ENCODE measurements at regions not wholly inside any gene's neighbourhood (a gene's known extent, or its start where the extent isn't known, plus 50 kb on each side); places are given as distances from the start of the nearest gene placed in this dataset.

DNA sequence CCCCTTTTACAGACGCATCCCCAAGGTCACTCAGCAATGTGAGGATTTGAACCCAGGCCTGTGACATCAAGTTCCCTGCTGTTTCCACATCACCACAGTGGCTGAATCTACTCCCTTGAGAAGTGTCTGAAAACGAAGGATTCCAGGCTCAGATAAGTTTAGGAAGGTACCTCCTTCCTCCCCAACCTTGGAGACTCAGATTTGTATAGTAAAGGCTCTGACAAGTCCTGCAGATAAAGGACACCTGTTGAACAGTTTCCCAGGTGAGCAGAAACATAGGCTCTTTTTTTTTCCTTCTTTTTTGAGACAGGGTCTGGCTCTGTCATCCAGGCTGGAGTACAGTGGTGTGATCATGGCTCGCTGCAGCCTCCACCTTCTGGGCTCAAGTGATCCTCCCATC lies 56.4 kb upstream of the PTPRS start (continued):
- TF ChIP-seq MBD2 (IDR thresholded peaks at IDR 0.05; ENCODE audit: borderline replicate concordance, low read depth) (no peak), ZNF311 (CRISPR knock-in tag; IDR thresholded peaks at IDR 0.05) (no peak), ARNT (IDR thresholded peaks at IDR 0.05) (no peak), POLR3A (IDR thresholded peaks at IDR 0.05; ENCODE audit: borderline replicate concordance, extremely low read depth, insufficient read depth, insufficient read length) (no peak), NFIX (CRISPR knock-in tag; IDR thresholded peaks at IDR 0.05; ENCODE audit: low read depth) (no peak)
- TF ChIP-seq, protein P1, sequence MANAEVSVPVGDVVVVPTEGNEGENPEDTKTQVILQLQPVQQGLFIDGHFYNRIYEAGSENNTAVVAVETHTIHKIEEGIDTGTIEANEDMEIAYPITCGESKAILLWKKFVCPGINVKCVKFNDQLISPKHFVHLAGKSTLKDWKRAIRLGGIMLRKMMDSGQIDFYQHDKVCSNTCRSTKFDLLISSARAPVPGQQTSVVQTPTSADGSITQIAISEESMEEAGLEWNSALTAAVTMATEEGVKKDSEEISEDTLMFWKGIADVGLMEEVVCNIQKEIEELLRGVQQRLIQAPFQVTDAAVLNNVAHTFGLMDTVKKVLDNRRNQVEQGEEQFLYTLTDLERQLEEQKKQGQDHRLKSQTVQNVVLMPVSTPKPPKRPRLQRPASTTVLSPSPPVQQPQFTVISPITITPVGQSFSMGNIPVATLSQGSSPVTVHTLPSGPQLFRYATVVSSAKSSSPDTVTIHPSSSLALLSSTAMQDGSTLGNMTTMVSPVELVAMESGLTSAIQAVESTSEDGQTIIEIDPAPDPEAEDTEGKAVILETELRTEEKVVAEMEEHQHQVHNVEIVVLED (CRISPR knock-in tag; IDR thresholded peaks at IDR 0.05), result no peak

DNA sequence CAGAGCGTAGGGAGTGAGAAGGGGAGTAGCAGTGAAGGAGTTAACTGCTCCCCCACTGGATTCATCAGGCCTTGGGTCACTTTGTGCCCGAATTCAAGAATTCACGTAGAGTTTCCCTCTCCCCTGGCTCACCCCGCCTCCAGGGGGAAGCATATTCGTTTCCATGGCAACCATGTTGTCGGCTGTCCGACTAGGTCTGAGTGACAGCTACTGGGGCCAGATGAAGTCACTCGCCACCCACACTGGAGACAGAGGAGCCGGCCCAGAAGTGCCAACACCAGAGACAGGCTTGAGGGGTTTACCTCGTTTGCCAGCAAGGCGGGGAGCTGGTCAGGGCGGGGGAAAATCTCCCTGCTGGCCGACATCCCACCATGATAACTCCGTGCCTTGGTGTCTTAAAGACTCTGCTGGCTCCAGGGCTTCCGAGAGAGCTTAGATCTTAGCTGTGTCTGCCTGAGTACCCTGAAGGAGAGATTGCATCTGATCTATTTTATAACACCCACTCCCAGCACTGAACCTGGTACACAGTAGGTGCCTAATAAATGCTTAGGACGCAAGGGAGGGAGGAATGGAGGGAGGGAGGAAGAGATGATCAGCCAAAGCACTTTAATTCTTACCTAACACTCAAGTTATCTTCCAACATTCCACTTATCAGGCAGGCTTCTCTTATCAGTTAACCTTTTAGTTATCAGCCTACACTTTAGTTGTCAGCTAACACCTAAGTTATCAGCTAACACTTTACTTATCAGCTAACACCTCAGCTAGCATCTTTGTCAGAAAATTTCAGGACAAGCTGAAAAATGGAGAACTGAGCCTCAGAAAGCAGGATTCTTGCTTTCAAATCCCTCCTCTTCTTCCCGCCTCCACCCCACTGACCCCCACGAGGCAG lies 57.2 kb upstream of the ZNRF4 start:
- Histone ChIP-seq H3K27me3 (ENCODE audit: control insufficient read depth in 2 of 2, insufficient read depth in 2 of 2, low read length in 2 of 2) (peaks cover 0 to 4% of the 10 kb centered on the region in 2 experiments; a peak in 1 of 5 replicates), H3K79me2 (ENCODE audit: control insufficient read depth, insufficient read depth, low read length) (no peaks in the 10 kb centered on the region), H4K20me1 (replicated peaks; ENCODE audit: control insufficient read depth, insufficient read depth, low read length) (peaks cover 3% of the 10 kb centered on the region), H3K4me1 (replicated peaks in 1 of 2; ENCODE audit: control insufficient read depth in 2 of 2, insufficient read depth in 2 of 2, low read length in 2 of 2) (no peaks in the 10 kb centered on the region; a peak in 2 of 5 replicates), H3K9me1 (ENCODE audit: control insufficient read depth, insufficient read depth, low read length) (no peaks in the 10 kb centered on the region), H3K36me3 (ENCODE audit: control insufficient read depth, insufficient read depth, low read length) (no peaks in the 10 kb centered on the region), H3K9me3 (replicated peaks; ENCODE audit: control insufficient read depth, insufficient read depth, low read depth, low read length) (no peaks in the 10 kb centered on the region), H3K27ac (ENCODE audit: extremely low read depth, low read depth, low read length) (no peak overlapping the region), H3K4me3 (no peak overlapping the region), H3K4me2 (ENCODE audit: insufficient read depth, low read length) (no peak overlapping the region), H3K9ac (ENCODE audit: insufficient read depth in 1 of 2, low read depth in 2 of 2, low read length in 2 of 2) (no peak overlapping the region), H2AFZ (ENCODE audit: low read depth, low read length) (no peak overlapping the region)
- ChIA-PET POLR2A (interaction anchor here (0.7 to 1.1 kb wide), 3 partner anchors 8 to 434 kb away, joined by 3 to 4 read pairs (median 3); no protein-coding TSS in a partner anchor), CTCF (ENCODE audit: low intra/inter-chr PET ratio) (no interaction called here)
- FAIRE-seq, result peak; percentile 51
- ATAC-seq, result peak; percentile 68
- WGBS (ENCODE audit: insufficient coverage, low coverage, missing lambda C conversion rate), result 2% methylated on average over 18 of the region's 18 CpGs
- in situ Hi-C loops (cut with MboI) (no loop called here), intact Hi-C loops (cut with micrococcal nuclease) (no loop called here)
- BruUV-seq (replicated peaks), result no TSS peak
- DNase-seq (ENCODE audit: extremely low read depth in 1 of 4, low spot score in 3 of 4), result peak; percentile 49 to 78 (median 70)
- TF ChIP-seq PHB (CRISPR knock-in tag; IDR thresholded peaks at IDR 0.05) (no peak), BMI1 (IDR thresholded peaks at IDR 0.05; ENCODE audit: low read length) (peak; percentile 67; the same call in 1 of the 2 replicates), RFX1 (IDR thresholded peaks at IDR 0.05) (peak; percentile 98), MNT (conservative IDR thresholded peaks at IDR 0.05) (no peak), MEIS2 (IDR thresholded peaks at IDR 0.05; ENCODE audit: partially characterized antibody) (peak; percentile 32), ADNP (tag; IDR thresholded peaks at IDR 0.05) (no peak), BRD9 (IDR thresholded peaks at IDR 0.05; ENCODE audit: low read depth, partially characterized antibody) (no peak), L3MBTL2 (IDR thresholded peaks at IDR 0.05) (no peak), ZKSCAN8 (CRISPR knock-in tag; IDR thresholded peaks at IDR 0.05) (peak; percentile 96), MCM7 (IDR thresholded peaks at IDR 0.05) (no peak)
- TF ChIP-seq, protein P2, sequence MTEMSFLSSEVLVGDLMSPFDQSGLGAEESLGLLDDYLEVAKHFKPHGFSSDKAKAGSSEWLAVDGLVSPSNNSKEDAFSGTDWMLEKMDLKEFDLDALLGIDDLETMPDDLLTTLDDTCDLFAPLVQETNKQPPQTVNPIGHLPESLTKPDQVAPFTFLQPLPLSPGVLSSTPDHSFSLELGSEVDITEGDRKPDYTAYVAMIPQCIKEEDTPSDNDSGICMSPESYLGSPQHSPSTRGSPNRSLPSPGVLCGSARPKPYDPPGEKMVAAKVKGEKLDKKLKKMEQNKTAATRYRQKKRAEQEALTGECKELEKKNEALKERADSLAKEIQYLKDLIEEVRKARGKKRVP (CRISPR knock-in tag; IDR thresholded peaks at IDR 0.05), result no peak

All from K562 (cell line).